K562 (cell line): ENCODE measurements at regions not wholly inside any gene's neighbourhood (a gene's known extent, or its start where the extent isn't known, plus 50 kb on each side); places are given as distances from the start of the nearest gene placed in this dataset.

ENCODE experiments used
- ATAC-seq: fragments of 200-7000 bp; cut with Tn5 transposase; 3 replicates; pipeline ENCODE4 v1.9.1; 2020; ENCODE audit warnings: moderate library complexity
- BruUV-seq: library from RNA; stranded (reverse); fragments of 400-500 nt; replicated peaks from 2 replicates; lab custom pipeline; 2021; lab: Mats Ljungman, UMichigan
- CTCF ChIA-PET: fragments of 300-600 bp; formaldehyde crosslinking; extraction: SDS; loops from one replicate; lab custom pipeline; 2021; ENCODE audit warnings: low intra/inter-chr PET ratio; lab: Yijun Ruan, JAX
- POLR2A ChIA-PET: fragments of 300-600, 350-650 bp; sonication (Branson Sonifier 250); formaldehyde crosslinking; extraction: SDS; loops from one replicate; lab custom pipeline; 2021; ENCODE audit warnings: antibody characterized with exemption, inconsistent platforms; lab: Yijun Ruan, JAX
- DNase-seq, 4 experiments: peaks; one replicate each; pipeline versions ENCODE4 v3.0.0 to v3.0.0-alpha.2; 2011 to 2018; ENCODE audit warnings: low spot score in 3 of 4, mixed read lengths in 3 of 4; ENCODE audit errors: extremely low read depth in 1 of 4
- FAIRE-seq: peaks from 2 replicates; lab custom pipeline; 2011; peaks lifted over from hg19 to GRCh38; lab: Jason Lieb, UNC
- H2AFZ ChIP-seq: 2 replicates; pipeline ENCODE4 v1.6.0; 2011; ENCODE audit warnings: low read depth, low read length, control low read depth, inconsistent platforms
- H3K27ac ChIP-seq: fragments of 200-600 bp; 3 replicates; pipeline ENCODE4 v1.8.0; 2011; ENCODE audit warnings: low read depth, mild to moderate bottlenecking, control low read depth, inconsistent platforms, low read length, moderate library complexity, mixed read lengths; ENCODE audit errors: extremely low read depth
- H3K27me3 ChIP-seq, 2 experiments: fragments of 300-600 bp in 1 of 2; 2 replicates in 1 of 2; 3 replicates in 1 of 2; pipeline versions ENCODE4 v1.6.0 to v1.8.0; 2011; ENCODE audit warnings: inconsistent platforms in 2 of 2, low read length in 2 of 2, mild to moderate bottlenecking in 1 of 2, mixed read lengths in 1 of 2, moderate library complexity in 1 of 2; ENCODE audit not compliant: control insufficient read depth in 2 of 2, insufficient read depth in 2 of 2
- H3K36me3 ChIP-seq: fragments of 300-600 bp; 3 replicates; pipeline ENCODE4 v1.8.0; 2011; ENCODE audit warnings: mild to moderate bottlenecking, low read length, inconsistent platforms; ENCODE audit not compliant: control insufficient read depth, insufficient read depth
- H3K4me1 ChIP-seq, 2 experiments: fragments of 200-600 bp in 1 of 2; replicated peaks in 1 of 2; 2 replicates in 1 of 2; 3 replicates in 1 of 2; pipeline versions ENCODE4 v1.5.1 to v1.8.0; 2011; ENCODE audit warnings: inconsistent platforms in 2 of 2, low read length in 2 of 2, mild to moderate bottlenecking in 1 of 2, mixed read lengths in 1 of 2, moderate library complexity in 1 of 2; ENCODE audit not compliant: control insufficient read depth in 2 of 2, insufficient read depth in 2 of 2
- H3K4me2 ChIP-seq: 2 replicates; pipeline ENCODE4 v1.6.1; 2011; ENCODE audit warnings: low read length, control low read depth, inconsistent platforms, mixed read lengths; ENCODE audit not compliant: insufficient read depth
- H3K4me3 ChIP-seq: fragments of 200-600 bp; sonication (generic), shearing (Covaris generic); 2 replicates; pipeline ENCODE4 v1.5.1; 2016; ENCODE audit warnings: control low read depth, inconsistent platforms
- H3K79me2 ChIP-seq: fragments of 200-600 bp; 3 replicates; pipeline ENCODE4 v1.8.0; 2011; ENCODE audit warnings: low read length, inconsistent platforms; ENCODE audit not compliant: control insufficient read depth, insufficient read depth
- H3K9ac ChIP-seq, 2 experiments: 2 replicates each; pipeline versions ENCODE4 v1.6.0 to v1.6.1; 2011; ENCODE audit warnings: low read depth in 2 of 2, low read length in 2 of 2, control low read depth in 1 of 2, inconsistent platforms in 1 of 2, mild to moderate bottlenecking in 1 of 2, mixed read lengths in 1 of 2; ENCODE audit not compliant: insufficient read depth in 1 of 2
- H3K9me1 ChIP-seq: one replicate; pipeline ENCODE4 v1.6.0; 2011; ENCODE audit warnings: inconsistent platforms, mild to moderate bottlenecking, low read length, moderate library complexity; ENCODE audit not compliant: control insufficient read depth, insufficient read depth
- H3K9me3 ChIP-seq: replicated peaks from 2 replicates; pipeline ENCODE4 v1.5.1; 2011; ENCODE audit warnings: low read depth, low read length, inconsistent platforms; ENCODE audit not compliant: control insufficient read depth, insufficient read depth
- H4K20me1 ChIP-seq: replicated peaks from 2 replicates; pipeline ENCODE4 v1.6.1; 2011; ENCODE audit warnings: low read length, inconsistent platforms, mixed read lengths; ENCODE audit not compliant: control insufficient read depth, insufficient read depth
- ATF6 ChIP-seq: sonication (generic); formaldehyde crosslinking; IDR thresholded peaks from 2 replicates; pipeline ENCODE4 v1.4.0; 2020; ENCODE audit warnings: mild to moderate bottlenecking, missing genetic modification reagents
- FOXJ3 ChIP-seq: sonication (generic); formaldehyde crosslinking; IDR thresholded peaks from 2 replicates; pipeline ENCODE4 v1.4.0; 2020; ENCODE audit warnings: mild to moderate bottlenecking, missing genetic modification reagents
- MITF ChIP-seq: IDR thresholded peaks from 2 replicates; pipeline ENCODE4 v1.6.1; 2014; ENCODE audit warnings: antibody characterized with exemption
- RNF2 ChIP-seq: sonication (generic); IDR thresholded peaks from 2 replicates; pipeline ENCODE4 v1.6.1; 2016
- SLC30A9 ChIP-seq: fragments of 250-450 bp; sonication (Bioruptor Pico); IDR thresholded peaks from 2 replicates; pipeline ENCODE4 v1.8.0; 2022; ENCODE audit warnings: mild to moderate bottlenecking, moderate library complexity
- TGIF2 ChIP-seq: sonication (generic); formaldehyde crosslinking; IDR thresholded peaks from 2 replicates; pipeline ENCODE4 v1.8.1; 2022; ENCODE audit warnings: mild to moderate bottlenecking, missing genetic modification reagents, moderate library complexity
- YBX1 ChIP-seq: fragments of 450-650 bp; IDR thresholded peaks from 2 replicates; pipeline ENCODE4 v1.7.1; 2016; ENCODE audit warnings: mild to moderate bottlenecking
- ZKSCAN1 ChIP-seq: fragments of 150-350 bp; IDR thresholded peaks from 2 replicates; pipeline ENCODE4 v1.6.1; 2016; ENCODE audit warnings: low read depth, low read length
- ZSCAN29 ChIP-seq: fragments of 450-650 bp; IDR thresholded peaks from 2 replicates; pipeline ENCODE4 v1.6.1; 2017
- WGBS: fragments of 100-300 bp; shearing (Covaris generic); methylation state at CpG from one replicate; pipeline ENCODE4 v1.1.6; 2016; ENCODE audit warnings: low coverage, mixed read lengths; ENCODE audit not compliant: insufficient coverage; ENCODE audit errors: missing lambda C conversion rate; 5-methylcytosine and 5-hydroxymethylcytosine counted together
- in situ Hi-C: fragments of 300-500 bp; cut with MboI; formaldehyde crosslinking; loops from 4 replicates; pipeline ENCODE4 v1.15.0; 2018; ENCODE audit warnings: inconsistent platforms, mixed read lengths
- intact Hi-C: fragments of 100-400 bp; cut with micrococcal nuclease; formaldehyde crosslinking; loops from 2 replicates; pipeline ENCODE4 v1.14.2; 2022

GRCh38 chr13:103762523-103762922 is 696.3 kb upstream of the SLC10A2 start:
- no TSS peak for BruUV-seq
- H3K4me1 ChIP-seq: no peaks in the 10 kb centered on the region
- in situ Hi-C loops: no loop called here
- no peaks in the 10 kb centered on the region for H3K27me3 ChIP-seq
- 0% methylated on average over 3 of the region's 3 CpGs for WGBS
- H3K79me2 ChIP-seq: no peaks in the 10 kb centered on the region
- TF ChIP-seq SLC30A9 (CRISPR knock-in tag): no peak
- no peak for TF ChIP-seq ZKSCAN1
- no peak for TF ChIP-seq MITF
- TF ChIP-seq ZSCAN29: no peak
- no peak for TF ChIP-seq RNF2
- TF ChIP-seq YBX1: no peak
- no peak for TF ChIP-seq FOXJ3 (CRISPR knock-in tag)
- no peak for TF ChIP-seq ATF6 (CRISPR knock-in tag)
- no peak for TF ChIP-seq TGIF2
- TF ChIP-seq, all 486 proteins: peak for 0
- Histone ChIP-seq H3K9me1 (no peaks in the 10 kb centered on the region), H3K4me2 (no peak overlapping the region), H3K27ac (no peak overlapping the region), H3K9me3 (no peaks in the 10 kb centered on the region), H2AFZ (no peak overlapping the region), H3K9ac (no peak overlapping the region), H4K20me1 (no peaks in the 10 kb centered on the region), H3K36me3 (no peaks in the 10 kb centered on the region), H3K4me3 (no peak overlapping the region)
- CTCF ChIA-PET: interaction anchor here (0.6 kb wide), 1 partner anchor 145 kb away, joined by 3 read pairs; no protein-coding TSS in a partner anchor
- no peak for ATAC-seq
- intact Hi-C loops: no loop called here
- no peak for FAIRE-seq
- DNase-seq: no peak
- POLR2A ChIA-PET: no interaction called here
